NCI-H82 treated with DMSO at 0.1 percent for 48 hours (cell line): ENCODE measurements at regions not wholly inside any gene's neighbourhood (a gene's known extent, or its start where the extent isn't known, plus 50 kb on each side); places are given as distances from the start of the nearest gene placed in this dataset.
"Not testable (repeated sequence)": the region's sequence is repeated elsewhere in the genome, so short reads cannot be mapped to it uniquely, and the experiment has no call there.

ENCODE experiments used
- DNase-seq: peaks from one replicate; lab custom pipeline; 2025; ENCODE audit not compliant: unreplicated experiment; lab: John Stamatoyannopoulos, UW

- peak; percentile 57 for DNase-seq
These were observed 298.2 kb downstream of the CCSER2 start for GRCh38 chr10:84626397-84627087.

DNA sequence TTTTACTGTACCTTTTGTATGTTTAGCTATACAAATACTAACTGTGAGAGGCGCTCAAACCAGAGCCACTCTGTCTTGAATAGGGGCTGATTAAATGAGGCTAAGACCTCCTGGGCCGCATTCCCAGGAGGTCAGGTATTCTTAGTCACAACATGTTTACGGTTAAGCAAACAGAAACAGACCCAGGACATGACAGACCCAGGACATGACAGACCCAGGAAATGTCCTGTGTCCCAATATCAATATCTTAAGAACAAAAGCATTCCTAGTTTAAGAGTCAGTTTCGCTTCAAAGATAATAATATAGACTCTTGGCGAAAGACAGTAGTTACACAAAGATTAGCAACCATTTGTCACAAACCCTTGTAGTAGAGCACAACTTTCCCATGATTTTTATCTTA is 304.5 kb downstream of the CCSER2 start:
- no peak for DNase-seq

DNA sequence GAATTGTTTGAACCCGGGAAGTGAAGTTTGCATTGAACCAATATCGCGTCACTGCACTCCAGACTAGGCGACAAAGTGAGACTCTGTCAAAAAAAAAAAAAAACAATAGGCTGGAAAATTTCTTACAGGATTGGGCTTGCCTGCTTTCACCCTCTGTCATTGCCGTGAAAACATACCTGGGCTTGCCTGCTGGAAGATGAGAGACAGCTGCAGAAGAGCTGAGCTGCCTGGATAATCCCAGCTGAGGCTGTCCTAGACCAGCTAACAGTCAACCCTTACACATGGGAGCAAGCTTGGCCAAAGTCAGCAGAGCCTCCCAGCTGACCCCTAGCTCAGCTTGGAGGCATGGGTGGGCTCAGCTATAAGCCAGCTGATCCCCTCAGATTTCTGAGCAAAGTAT is 306.2 kb downstream of the CCSER2 start:
- peak; percentile 63 for DNase-seq

- DNase-seq: not testable (repeated sequence)
These were observed 322.2 kb downstream of the CCSER2 start for GRCh38 chr10:84650628-84651027.

- DNase-seq: no peak
These were observed 326.3 kb downstream of the CCSER2 start for GRCh38 chr10:84654671-84655070.

DNA sequence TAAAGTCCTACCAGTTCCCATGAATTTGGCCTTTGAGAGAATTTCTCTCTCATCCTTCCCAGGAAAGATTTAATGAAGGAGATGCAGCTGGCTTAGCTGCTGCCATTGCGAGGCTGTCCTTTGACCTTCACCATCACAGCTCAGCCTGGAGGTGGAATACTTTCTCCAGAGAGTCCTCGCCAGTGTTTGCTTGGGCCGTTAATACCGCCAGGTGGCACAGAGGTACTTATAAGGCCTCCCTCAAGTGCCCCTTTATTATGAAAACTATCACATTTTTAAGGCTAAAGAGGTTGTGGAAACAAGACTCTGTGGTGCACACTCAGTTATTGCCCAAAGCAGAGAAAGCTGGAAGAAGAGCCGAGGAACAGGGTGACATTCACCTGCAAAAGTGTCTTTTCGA is 330.6 kb downstream of the CCSER2 start:
- no peak for DNase-seq

DNA sequence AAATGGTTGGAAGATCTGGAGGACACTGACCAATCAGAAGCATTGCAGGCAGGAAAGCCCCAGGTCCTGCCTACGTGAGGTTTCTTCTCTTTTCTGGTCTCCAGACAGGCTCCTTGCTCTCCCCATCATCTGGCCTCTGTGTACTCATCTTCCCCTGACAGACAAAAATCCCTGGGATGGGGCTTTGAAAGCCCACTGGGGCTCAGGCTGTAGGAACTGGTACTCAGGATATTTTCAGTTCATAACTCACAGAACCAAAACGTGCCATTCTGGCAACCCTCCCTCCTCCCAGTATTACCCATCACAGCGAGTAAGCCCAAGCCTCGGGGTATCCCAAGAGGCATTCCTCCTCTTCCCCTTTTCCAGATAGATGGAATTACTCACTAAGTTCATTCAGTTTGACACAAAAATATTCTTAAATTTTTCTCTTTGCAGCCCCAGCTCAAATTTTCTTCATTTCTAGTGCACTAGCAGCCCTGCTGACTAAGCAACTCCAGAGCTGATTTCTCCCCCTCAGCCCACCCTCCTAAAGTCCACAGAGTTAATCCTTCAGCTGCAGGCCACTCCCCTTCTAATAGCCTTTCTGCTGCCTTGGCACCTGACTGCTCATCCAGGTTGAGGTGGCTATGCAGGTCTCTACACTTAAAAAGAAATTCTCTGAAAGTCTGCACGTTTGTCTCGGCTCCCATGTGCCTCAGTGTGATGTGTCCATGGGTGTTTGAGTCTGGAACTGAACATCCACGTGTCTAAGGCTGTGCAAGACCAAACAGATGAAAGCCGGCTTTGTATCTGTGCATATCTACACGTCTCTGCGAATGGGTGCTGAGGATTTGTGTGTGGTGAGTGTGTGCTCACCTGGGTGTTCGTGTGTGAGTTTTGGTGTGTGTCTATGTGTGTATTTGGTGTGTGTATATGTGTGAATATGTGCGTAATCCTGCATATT is 331.4 kb downstream of the CCSER2 start:
- peak; percentile 16 for DNase-seq

DNA sequence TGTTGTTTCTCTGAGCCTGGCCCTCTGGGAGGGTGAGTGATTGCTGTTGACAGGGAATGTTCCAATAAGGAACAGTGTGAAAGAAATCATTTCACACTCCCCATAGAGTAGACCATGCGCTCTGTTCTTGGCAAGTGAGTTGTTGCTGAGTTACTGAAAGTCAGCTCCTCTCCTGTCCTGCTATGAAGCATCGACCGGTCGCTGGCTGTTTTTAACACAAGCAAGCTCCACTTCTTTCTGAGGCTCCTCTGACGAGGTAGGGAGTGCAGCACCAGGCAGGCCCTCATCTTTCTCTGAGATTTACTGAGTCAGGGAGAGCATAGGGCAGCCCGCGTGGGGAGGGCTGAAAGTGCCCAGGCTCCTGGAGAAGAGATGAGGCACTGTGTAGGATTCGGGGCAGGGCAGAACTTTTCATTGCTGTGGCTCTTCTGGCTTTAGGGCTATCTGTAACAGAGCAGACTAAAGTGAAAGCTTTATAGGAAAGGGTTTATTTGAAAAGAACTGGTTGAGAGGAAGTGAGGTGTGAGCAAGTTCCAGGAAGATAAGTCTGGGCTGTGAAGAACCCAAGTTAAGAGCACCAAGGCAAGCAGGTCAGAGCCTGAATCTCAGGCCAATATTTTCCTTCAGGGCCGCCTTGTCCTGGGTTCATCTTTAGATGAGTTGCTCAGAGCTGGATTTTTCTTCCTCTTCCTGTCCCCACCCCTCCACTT is 332.2 kb downstream of the CCSER2 start:
- DNase-seq: no peak

DNA sequence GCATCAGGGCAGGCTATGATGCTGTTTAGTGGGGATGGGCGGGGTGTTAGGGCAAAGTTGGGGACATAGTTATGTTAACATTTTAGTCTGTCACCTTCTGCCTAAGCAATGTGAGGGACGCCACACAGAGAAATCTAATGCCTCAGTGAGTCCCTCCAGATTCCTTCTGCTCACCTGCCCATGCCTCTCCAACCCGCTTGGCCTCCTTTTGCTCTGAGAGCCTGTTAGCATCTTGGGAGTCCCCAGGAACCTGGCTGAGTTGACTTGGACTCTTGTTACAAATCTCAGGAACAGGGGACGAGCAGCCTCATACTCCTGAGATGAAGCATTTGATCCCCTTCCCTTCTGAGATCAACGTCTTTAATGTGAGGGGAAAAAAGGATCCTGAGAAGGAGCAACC is 336.8 kb downstream of the CCSER2 start:
- DNase-seq: no peak

DNA sequence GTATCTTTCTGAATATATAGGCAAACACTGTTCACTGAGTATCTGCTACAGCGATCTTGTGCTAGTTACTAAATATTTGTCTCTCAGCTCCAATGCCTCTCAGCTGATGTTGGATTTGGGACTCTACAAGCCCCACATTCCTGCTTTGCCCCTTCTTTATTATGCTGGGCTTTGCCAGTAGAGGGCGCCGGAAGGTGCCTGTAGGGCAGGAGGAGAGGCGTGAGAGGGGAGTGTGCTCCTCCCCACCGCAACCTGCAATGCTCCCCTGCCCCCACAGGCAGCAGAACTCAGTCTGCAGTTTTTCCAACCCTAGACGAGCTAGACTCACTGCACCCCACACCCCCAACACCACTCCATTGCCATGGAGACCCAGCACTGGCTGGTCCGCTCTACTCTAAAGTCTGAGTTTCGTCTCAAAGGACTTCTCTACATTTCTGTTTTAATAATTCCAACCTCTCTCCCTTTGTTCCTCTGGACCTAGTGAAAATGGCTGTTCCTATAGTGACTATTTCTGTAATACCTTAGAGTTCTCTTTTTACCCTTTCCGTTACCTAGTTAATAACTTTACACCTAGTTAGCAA is 337.6 kb downstream of the CCSER2 start:
- peak; percentile 3 for DNase-seq

DNA sequence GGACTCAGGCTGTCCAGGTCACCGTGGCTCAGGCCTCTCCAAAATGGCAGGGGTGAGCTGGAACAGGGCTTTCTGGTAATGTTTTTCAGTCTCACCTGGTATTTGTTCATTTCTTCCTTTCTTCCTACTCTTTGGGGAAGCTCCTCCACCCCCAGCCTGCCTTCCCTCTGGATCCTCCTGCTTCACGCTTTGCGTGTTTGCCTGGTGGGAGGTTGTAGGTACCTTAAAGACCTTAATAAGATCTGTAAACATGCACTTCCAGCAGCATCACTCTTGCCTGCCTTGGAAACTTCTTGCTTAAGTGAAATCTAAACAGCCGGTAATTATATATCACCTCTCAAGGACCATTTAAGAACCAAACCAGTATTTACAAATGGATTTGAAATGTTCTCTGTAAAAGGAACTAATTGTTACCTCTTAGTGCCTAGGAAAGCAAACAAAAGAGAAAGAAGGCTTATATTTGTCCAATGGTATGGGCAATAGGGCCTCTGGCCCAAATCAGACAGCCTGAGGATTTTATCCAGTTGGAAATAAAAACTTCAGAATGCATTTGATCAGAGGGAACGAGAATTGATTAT is 339.9 kb downstream of the CCSER2 start:
- no peak for DNase-seq

DNA sequence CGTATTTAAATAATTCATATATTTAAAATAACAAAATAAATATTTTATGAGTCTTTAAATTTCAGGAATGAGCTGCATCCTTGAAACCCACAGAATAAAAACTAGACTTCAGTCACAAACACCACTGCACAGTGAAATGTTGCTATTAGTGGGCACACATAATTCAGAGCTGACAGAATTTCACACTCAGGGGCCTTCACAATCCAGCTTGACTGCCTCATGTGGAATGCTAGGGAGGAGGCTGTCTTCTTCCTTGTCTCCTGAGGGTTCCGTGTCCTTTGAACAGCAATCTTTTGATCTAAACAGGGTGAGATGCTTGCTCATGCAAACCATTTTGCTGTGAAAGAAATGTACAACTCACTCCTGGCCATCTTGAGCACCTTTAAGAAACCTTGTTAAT is 346.7 kb downstream of the CCSER2 start:
- no peak for DNase-seq

DNA sequence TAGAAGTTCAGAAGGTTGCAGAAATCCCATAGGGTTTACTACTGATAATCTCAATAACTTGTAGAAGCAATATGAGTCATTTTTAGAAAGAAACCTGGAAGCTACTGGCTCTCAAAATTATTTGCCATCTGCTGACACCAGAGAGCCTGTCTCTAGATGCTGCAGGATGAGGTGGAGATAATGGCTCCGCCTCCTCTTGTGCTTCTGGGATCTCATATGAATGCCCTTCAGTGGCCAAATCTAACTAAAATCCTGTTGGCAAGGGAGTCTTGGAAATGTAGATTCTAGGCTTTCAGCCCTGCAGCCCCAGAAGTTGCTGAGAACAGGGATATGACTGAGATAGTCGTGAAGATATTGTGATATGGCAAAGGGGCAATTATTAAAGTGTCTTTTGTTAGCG is 348.1 kb downstream of the CCSER2 start:
- no peak for DNase-seq

DNA sequence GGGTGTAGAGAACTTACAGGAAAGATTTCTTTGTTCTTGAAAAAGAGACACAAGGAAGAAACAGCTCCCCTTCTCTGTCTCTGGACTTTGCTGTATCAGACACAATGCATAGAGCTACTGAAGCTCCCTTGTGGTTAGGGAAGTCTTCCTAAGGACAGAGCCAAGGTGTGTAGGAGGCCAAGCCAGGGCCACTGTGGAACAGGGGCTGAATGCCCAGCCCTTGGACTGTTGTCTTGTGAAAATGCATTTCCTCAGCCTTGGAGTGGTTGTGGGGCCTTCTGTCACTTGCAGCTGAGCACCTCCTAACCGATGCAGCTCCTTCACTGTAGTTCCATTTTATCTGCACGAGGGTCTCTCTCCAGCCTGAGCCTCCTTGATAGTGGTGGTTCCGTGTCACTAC is 353.4 kb downstream of the CCSER2 start:
- DNase-seq: no peak

GRCh38 chr10:84683550-84683949 is 355.2 kb downstream of the CCSER2 start:
- no peak for DNase-seq

- no peak for DNase-seq
These were observed 355.8 kb downstream of the CCSER2 start for GRCh38 chr10:84683980-84684740.

DNA sequence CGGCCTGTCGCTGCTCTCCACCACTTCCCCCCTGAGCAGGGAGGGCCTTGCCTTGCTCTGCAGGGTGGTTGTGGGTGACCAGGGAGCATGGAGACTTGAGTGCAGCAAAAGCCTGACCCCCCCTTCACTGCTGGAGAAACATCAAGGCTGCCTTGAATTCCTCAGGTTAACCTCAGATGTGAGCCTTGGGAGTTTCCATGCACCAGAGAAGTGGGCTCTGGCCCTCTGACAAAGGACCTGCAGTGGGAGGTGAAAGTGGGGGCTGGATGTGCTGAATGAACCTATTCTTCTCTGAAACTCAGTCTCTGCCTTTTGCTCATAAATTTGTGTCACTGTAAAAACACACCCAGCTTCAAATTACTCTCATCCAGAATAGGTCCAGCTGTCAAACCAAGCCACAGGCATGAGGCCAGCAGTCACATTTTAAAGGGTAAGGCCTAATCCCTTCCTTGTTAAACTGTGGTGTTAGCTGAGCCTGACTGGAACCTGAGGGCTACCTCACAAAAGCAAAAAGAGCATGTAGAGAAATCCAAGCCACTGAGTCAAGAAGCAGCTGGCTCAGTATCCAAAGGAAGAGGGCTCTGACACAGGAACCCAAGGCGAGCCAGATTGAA is 356.8 kb downstream of the CCSER2 start:
- no peak for DNase-seq

DNA sequence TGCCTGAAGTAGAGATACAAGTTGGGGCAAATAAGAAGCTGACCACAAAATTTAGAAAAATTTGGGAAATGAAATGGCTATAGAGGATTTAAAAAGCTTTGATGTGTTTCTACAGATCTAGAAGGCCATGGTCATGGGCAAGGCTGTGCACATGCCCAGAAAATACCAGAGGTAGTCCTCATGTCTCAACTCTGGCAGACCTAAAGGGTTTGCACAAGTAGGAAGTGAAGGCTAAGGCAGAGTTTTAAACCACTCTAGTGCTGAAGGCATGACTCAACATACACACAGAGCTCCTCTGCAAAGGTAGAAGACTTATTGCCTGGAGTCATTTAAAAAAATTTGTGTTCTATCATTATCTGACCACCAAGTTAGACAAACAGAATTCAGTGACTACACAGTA is 364.6 kb downstream of the CCSER2 start:
- no peak for DNase-seq

GRCh38 chr10:84695902-84696301 is 367.5 kb downstream of the CCSER2 start:
- no peak for DNase-seq

GRCh38 chr10:84696610-84697009 is 368.2 kb downstream of the CCSER2 start:
- DNase-seq: no peak
